ENCODE measurements at regions not wholly inside any gene's neighbourhood (a gene's known extent, or its start where the extent isn't known, plus 50 kb on each side); places are given as distances from the start of the nearest gene placed in this dataset.

DNA sequence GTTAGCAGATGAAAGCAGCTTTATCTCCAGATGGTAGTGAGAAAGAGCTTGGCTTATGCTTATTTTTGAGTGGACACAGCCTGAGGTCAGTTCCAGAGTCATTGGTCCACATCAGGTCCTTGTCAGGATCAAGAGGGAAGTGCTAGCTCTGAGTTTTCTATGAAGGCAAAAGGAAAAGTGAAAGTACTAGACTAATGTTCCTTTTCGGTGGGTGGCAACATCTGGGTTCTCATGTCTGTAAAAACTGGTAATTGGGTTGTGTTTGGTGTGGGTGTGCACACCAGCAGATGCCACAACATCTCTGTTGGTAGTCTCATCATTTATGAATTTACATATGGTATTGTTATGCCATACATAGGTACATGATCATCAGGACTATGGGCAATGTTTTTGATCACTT is 210.5 kb downstream of the PWWP3B start:
- Histone ChIP-seq H3K9me3 (ENCODE audit: control insufficient read depth, insufficient read depth, low read length) (no peaks in the 10 kb centered on the region), H2BK15ac (ENCODE audit: low read depth, low read length) (no peak overlapping the region), H2AK5ac (ENCODE audit: low read depth, low read length) (no peak overlapping the region), H3K27ac (ENCODE audit: insufficient read depth, low read length) (no peak overlapping the region), H3K56ac (ENCODE audit: extremely low read depth, insufficient read depth, low read length) (no peak overlapping the region), H3K36me3 (ENCODE audit: control insufficient read depth, insufficient read depth, low read length) (no peaks in the 10 kb centered on the region), H3K79me1 (ENCODE audit: low read depth in 1 of 2, low read length in 2 of 2) (no peaks in the 10 kb centered on the region), H2BK20ac (ENCODE audit: low read depth, low read length) (no peak overlapping the region), H2BK120ac (ENCODE audit: low read depth, low read length) (no peak overlapping the region), H4K20me1 (ENCODE audit: insufficient read depth, low read length) (no peaks in the 10 kb centered on the region), H2BK5ac (ENCODE audit: low read depth, low read length, poor library complexity, severe bottlenecking) (no peak overlapping the region), H3K23ac (ENCODE audit: low read depth, low read length) (no peak overlapping the region), H3K4me3 (ENCODE audit: insufficient read depth, low read depth, low read length) (no peak overlapping the region), H3K4ac (ENCODE audit: low read depth, low read length) (no peak overlapping the region), H3K9me1 (ENCODE audit: insufficient read depth, low read length) (no peaks in the 10 kb centered on the region), H3K4me2 (ENCODE audit: low read depth, low read length) (no peak overlapping the region), H2AFZ (replicated peaks; ENCODE audit: low read length, poor library complexity) (no peak overlapping the region), H4K5ac (ENCODE audit: low read depth, low read length) (no peak overlapping the region), H3K9ac (ENCODE audit: low read depth, low read length) (no peak overlapping the region), H4K8ac (ENCODE audit: low read depth in 2 of 2, low read length in 2 of 2) (no peak overlapping the region), H3K4me1 (ENCODE audit: control insufficient read depth, insufficient read depth, low read length) (no peaks in the 10 kb centered on the region), H2AK9ac (replicated peaks; ENCODE audit: low read depth, low read length, poor library complexity) (no peak overlapping the region), H3K14ac (replicated peaks; ENCODE audit: low read depth, low read length) (no peak overlapping the region), H3K27me3 (ENCODE audit: control insufficient read depth, insufficient read depth, low read length) (no peaks in the 10 kb centered on the region; the same call in 1 of the 2 replicates), H4K91ac (ENCODE audit: insufficient read depth, low read depth, low read length) (no peak overlapping the region), H3K18ac (ENCODE audit: low read depth, low read length) (no peak overlapping the region)
- in situ Hi-C loops (cut with MboI; ENCODE audit: low sequenced_read_pairs), result no loop called here
- DNase-seq, result no peak
- CTCF ChIA-PET, result no interaction called here
- no peak for ATAC-seq (ENCODE audit: low read depth)
- BruUV-seq (replicated peaks), result no TSS peak
- POLR2A ChIA-PET (ENCODE audit: unreplicated experiment), result no interaction called here
- TF ChIP-seq, protein P1, sequence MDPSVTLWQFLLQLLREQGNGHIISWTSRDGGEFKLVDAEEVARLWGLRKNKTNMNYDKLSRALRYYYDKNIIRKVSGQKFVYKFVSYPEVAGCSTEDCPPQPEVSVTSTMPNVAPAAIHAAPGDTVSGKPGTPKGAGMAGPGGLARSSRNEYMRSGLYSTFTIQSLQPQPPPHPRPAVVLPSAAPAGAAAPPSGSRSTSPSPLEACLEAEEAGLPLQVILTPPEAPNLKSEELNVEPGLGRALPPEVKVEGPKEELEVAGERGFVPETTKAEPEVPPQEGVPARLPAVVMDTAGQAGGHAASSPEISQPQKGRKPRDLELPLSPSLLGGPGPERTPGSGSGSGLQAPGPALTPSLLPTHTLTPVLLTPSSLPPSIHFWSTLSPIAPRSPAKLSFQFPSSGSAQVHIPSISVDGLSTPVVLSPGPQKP (IDR thresholded peaks at IDR 0.05; ENCODE audit: borderline replicate concordance, low read depth, low read length), result no peak
- no peak for TF ChIP-seq MAZ (IDR thresholded peaks at IDR 0.05; ENCODE audit: borderline replicate concordance, low read depth, low read length)
- no peak for TF ChIP-seq RFX5 (IDR thresholded peaks at IDR 0.05; ENCODE audit: low read depth, low read length)
- TF ChIP-seq RCOR1 (IDR thresholded peaks at IDR 0.05; ENCODE audit: insufficient replicate concordance, low read length), result no peak
- no peak for TF ChIP-seq MXI1 (IDR thresholded peaks at IDR 0.05; ENCODE audit: borderline replicate concordance, low read depth, low read length)
- no peak for TF ChIP-seq CTCF (conservative IDR thresholded peaks at IDR 0.05; ENCODE audit: low read depth, low read length)
- no peak for TF ChIP-seq CHD1 (IDR thresholded peaks at IDR 0.05; ENCODE audit: low read depth, low read length)
- no peak for TF ChIP-seq RAD21 (IDR thresholded peaks at IDR 0.05; ENCODE audit: low read length)
- dilution Hi-C loops (cut with HindIII; ENCODE audit: low sequenced_read_pairs, unreplicated experiment), result no loop called here
- intact Hi-C loops (cut with micrococcal nuclease), result no loop called here
- WGBS, 2 experiments (ENCODE audit: extremely low coverage in 2 of 2, insufficient read length in 1 of 2), result no CpG with 5 or more reads among the region's 1 CpG

Data from IMR-90 (cell line).